Hepatocyte (in vitro differentiated cells): ENCODE measurements at regions not wholly inside any gene's neighbourhood (a gene's known extent, or its start where the extent isn't known, plus 50 kb on each side); places are given as distances from the start of the nearest gene placed in this dataset.

Source experiments
- DNase-seq: peaks from one replicate; pipeline ENCODE4 v3.0.0-alpha.2; 2016; ENCODE audit warnings: low spot score
- H2AFZ ChIP-seq: fragments of 200-600 bp; sonication (generic); 2 replicates; pipeline ENCODE4 v1.6.0; 2016; ENCODE audit warnings: antibody characterized with exemption, mild to moderate bottlenecking
- H3K27ac ChIP-seq: fragments of 200-600 bp; sonication (generic); 2 replicates; pipeline ENCODE4 v1.5.1; 2016; ENCODE audit warnings: mild to moderate bottlenecking
- H3K27me3 ChIP-seq: fragments of 200-600 bp; sonication (generic); 2 replicates; pipeline ENCODE4 v1.6.1; 2016
- H3K36me3 ChIP-seq: fragments of 200-600 bp; sonication (generic); replicated peaks from 2 replicates; pipeline ENCODE4 v1.5.1; 2016; ENCODE audit warnings: low read depth; ENCODE audit not compliant: insufficient read depth
- H3K4me1 ChIP-seq: fragments of 200-600 bp; sonication (generic); 2 replicates; pipeline ENCODE4 v1.5.1; 2016; ENCODE audit warnings: mild to moderate bottlenecking, moderate library complexity; ENCODE audit not compliant: insufficient read depth
- H3K4me2 ChIP-seq: fragments of 200-600 bp; sonication (generic); 2 replicates; pipeline ENCODE4 v1.6.0; 2016
- H3K4me3 ChIP-seq: fragments of 200-600 bp; sonication (generic); 2 replicates; pipeline ENCODE4 v1.5.1; 2016; ENCODE audit warnings: mild to moderate bottlenecking
- H3K79me2 ChIP-seq: fragments of 200-600 bp; sonication (generic); 2 replicates; pipeline ENCODE4 v1.6.0; 2017; ENCODE audit warnings: mild to moderate bottlenecking
- H3K9me2 ChIP-seq: fragments of 200-600 bp; sonication (generic); replicated peaks from 2 replicates; pipeline ENCODE4 v1.6.0; 2017; ENCODE audit warnings: mild to moderate bottlenecking; ENCODE audit not compliant: insufficient read depth
- H3K9me3 ChIP-seq: fragments of 200-600 bp; sonication (generic); 2 replicates; pipeline ENCODE4 v1.5.1; 2016; ENCODE audit warnings: low read depth, mild to moderate bottlenecking
- H4K20me1 ChIP-seq: fragments of 200-600 bp; sonication (generic); 2 replicates; pipeline ENCODE4 v1.6.0; 2016; ENCODE audit warnings: mild to moderate bottlenecking; ENCODE audit not compliant: insufficient read depth, poor library complexity, severe bottlenecking
- CTCF ChIP-seq: fragments of 200-600 bp; sonication (generic); IDR thresholded peaks from 2 replicates; pipeline ENCODE4 v1.5.1; 2016; ENCODE audit warnings: antibody characterized with exemption, mild to moderate bottlenecking; ENCODE audit not compliant: poor library complexity
- EZH2 ChIP-seq: fragments of 200-600 bp; sonication (generic); IDR thresholded peaks from 2 replicates; pipeline ENCODE4 v1.6.1; 2016; ENCODE audit warnings: antibody characterized with exemption, mild to moderate bottlenecking, borderline replicate concordance
- EZH2phosphoT487 ChIP-seq: fragments of 200-600 bp; sonication (generic); IDR thresholded peaks from one replicate; pipeline ENCODE4 v1.6.1; 2018; ENCODE audit warnings: antibody characterized with exemption, mild to moderate bottlenecking, low read depth, moderate library complexity; ENCODE audit not compliant: unreplicated experiment, severe bottlenecking
- whole genome bisulfite sequencing: methylation state at CpG from one replicate; pipeline ENCODE4 v1.1.6; 2016; ENCODE audit warnings: low lambda C conversion rate; ENCODE audit errors: missing lambda C conversion rate; 5-methylcytosine and 5-hydroxymethylcytosine counted together

- Histone ChIP-seq H3K4me3 (no peak overlapping the region), H3K27ac (no peak overlapping the region), H3K27me3 (no peaks in the 10 kb centered on the region), H3K9me2 (no peaks in the 10 kb centered on the region), H3K36me3 (no peaks in the 10 kb centered on the region), H3K9me3 (no peaks in the 10 kb centered on the region), H3K4me2 (no peak overlapping the region), H2AFZ (no peak overlapping the region), H3K4me1 (no peaks in the 10 kb centered on the region), H3K79me2 (no peaks in the 10 kb centered on the region), H4K20me1 (no peaks in the 10 kb centered on the region)
- TF ChIP-seq EZH2phosphoT487, result no peak
- no peak for TF ChIP-seq CTCF
- TF ChIP-seq EZH2, result no peak
- no peak for DNase-seq
- 91% methylated on average over 25 of the region's 25 CpGs for WGBS
Measured at GRCh38 chr1:4170548-4171340, 270.7 kb upstream of the C1orf174 start.

GRCh38 chr1:4171480-4172450, 271.7 kb upstream of the C1orf174 start:
- Histone ChIP-seq H3K4me3 (no peak overlapping the region), H4K20me1 (no peaks in the 10 kb centered on the region), H3K27ac (no peak overlapping the region), H3K4me2 (no peak overlapping the region), H3K27me3 (no peaks in the 10 kb centered on the region), H2AFZ (no peak overlapping the region), H3K9me2 (no peaks in the 10 kb centered on the region), H3K36me3 (no peaks in the 10 kb centered on the region), H3K4me1 (no peaks in the 10 kb centered on the region), H3K79me2 (no peaks in the 10 kb centered on the region), H3K9me3 (no peaks in the 10 kb centered on the region)
- DNase-seq, result no peak
- no peak for TF ChIP-seq CTCF
- no peak for TF ChIP-seq EZH2phosphoT487
- TF ChIP-seq EZH2, result no peak
- 59% methylated on average over 23 of the region's 23 CpGs for WGBS

GRCh38 chr1:4172644-4173599, 272.9 kb upstream of the C1orf174 start:
- no peak overlapping the region for H3K27ac ChIP-seq
- no peak overlapping the region for H2AFZ ChIP-seq
- no peaks in the 10 kb centered on the region for H3K36me3 ChIP-seq
- no peaks in the 10 kb centered on the region for H4K20me1 ChIP-seq
- H3K9me3 ChIP-seq, result no peaks in the 10 kb centered on the region
- no peaks in the 10 kb centered on the region for H3K79me2 ChIP-seq
- TF ChIP-seq EZH2phosphoT487, result no peak
- no peak for TF ChIP-seq EZH2
- H3K9me2 ChIP-seq, result no peaks in the 10 kb centered on the region
- no peak overlapping the region for H3K4me3 ChIP-seq
- 58% methylated on average over 16 of the region's 16 CpGs for WGBS
- H3K4me1 ChIP-seq, result no peaks in the 10 kb centered on the region
- no peak for DNase-seq
- H3K4me2 ChIP-seq, result no peak overlapping the region
- no peaks in the 10 kb centered on the region for H3K27me3 ChIP-seq
